ENCODE measurements at regions not wholly inside any gene's neighbourhood (a gene's known extent, or its start where the extent isn't known, plus 50 kb on each side); places are given as distances from the start of the nearest gene placed in this dataset.

DNA sequence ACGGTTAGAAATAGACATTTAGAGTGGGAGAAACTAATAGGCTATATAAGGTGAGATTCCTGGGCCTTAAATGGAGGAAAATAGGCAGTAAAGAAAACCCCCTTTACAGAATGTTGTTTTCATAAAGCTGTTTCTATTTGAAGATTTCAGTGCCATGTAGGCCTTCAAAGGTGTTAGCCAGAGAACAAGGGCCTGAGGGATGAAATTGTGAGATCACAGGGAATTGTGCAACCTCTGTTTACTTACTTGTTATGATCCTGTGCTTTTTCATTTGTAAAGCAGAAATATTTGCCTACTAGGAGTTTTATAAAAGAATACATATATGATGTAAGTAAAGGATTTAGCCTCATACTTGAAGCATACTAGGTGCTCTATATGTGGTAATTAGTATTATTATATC lies 272.9 kb upstream of the ARX start:
- H3K9me3 ChIP-seq = no peaks in the 10 kb centered on the region
- WGBS, 3 donors = 32 to 65% (median 54%) methylated on average over 1 of the region's 1 CpG
- no peaks in the 10 kb centered on the region for H3K27me3 ChIP-seq (ENCODE audit: insufficient read depth in 3 of 3, low read length in 2 of 3)
- H3K27ac ChIP-seq = no peak overlapping the region
- H3K4me3 ChIP-seq = no peak overlapping the region
- intact Hi-C loops (cut with DNase I) = no loop called here
- no peak for DNase-seq
- H3K4me1 ChIP-seq = no peaks in the 10 kb centered on the region
- H3K36me3 ChIP-seq (ENCODE audit: insufficient read depth in 1 of 2, low read depth in 1 of 2) = no peaks in the 10 kb centered on the region
- TF ChIP-seq, protein P1, sequence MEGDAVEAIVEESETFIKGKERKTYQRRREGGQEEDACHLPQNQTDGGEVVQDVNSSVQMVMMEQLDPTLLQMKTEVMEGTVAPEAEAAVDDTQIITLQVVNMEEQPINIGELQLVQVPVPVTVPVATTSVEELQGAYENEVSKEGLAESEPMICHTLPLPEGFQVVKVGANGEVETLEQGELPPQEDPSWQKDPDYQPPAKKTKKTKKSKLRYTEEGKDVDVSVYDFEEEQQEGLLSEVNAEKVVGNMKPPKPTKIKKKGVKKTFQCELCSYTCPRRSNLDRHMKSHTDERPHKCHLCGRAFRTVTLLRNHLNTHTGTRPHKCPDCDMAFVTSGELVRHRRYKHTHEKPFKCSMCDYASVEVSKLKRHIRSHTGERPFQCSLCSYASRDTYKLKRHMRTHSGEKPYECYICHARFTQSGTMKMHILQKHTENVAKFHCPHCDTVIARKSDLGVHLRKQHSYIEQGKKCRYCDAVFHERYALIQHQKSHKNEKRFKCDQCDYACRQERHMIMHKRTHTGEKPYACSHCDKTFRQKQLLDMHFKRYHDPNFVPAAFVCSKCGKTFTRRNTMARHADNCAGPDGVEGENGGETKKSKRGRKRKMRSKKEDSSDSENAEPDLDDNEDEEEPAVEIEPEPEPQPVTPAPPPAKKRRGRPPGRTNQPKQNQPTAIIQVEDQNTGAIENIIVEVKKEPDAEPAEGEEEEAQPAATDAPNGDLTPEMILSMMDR (IDR thresholded peaks at IDR 0.05) = no peak
- no peak for ATAC-seq

DNA sequence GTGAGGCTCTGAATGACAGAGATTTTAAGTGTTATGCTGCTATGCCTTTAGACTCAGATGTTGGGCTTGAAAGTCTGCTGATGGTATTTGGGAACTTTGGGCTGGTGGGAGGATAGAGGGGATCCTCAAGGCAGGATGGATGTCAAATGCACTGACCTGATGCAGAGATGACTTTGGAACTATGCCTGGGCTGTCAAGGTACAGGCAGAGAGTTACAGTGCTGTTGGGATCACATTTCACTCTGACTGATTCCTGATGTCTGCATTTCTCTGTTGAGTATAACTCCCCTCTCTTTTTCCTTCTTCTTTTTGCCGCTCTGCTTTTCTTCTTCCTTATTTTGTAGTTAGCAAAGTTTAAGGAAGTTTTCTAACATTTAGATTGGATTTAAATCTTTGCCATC lies 271.8 kb upstream of the ARX start:
- H3K27me3 ChIP-seq (ENCODE audit: insufficient read depth in 3 of 3, low read length in 2 of 3) = no peaks in the 10 kb centered on the region
- no peak overlapping the region for H3K4me3 ChIP-seq
- H3K9me3 ChIP-seq = no peaks in the 10 kb centered on the region
- no peaks in the 10 kb centered on the region for H3K36me3 ChIP-seq (ENCODE audit: insufficient read depth in 1 of 2, low read depth in 1 of 2)
- intact Hi-C loops (cut with DNase I) = no loop called here
- 57 to 81% (median 60%) methylated on average over 1 of the region's 1 CpG for WGBS, 3 donors
- H3K27ac ChIP-seq = no peak overlapping the region
- H3K4me1 ChIP-seq = no peaks in the 10 kb centered on the region
- no peak for DNase-seq
- ATAC-seq = no peak
- TF ChIP-seq, protein P1 (IDR thresholded peaks at IDR 0.05) = no peak

DNA sequence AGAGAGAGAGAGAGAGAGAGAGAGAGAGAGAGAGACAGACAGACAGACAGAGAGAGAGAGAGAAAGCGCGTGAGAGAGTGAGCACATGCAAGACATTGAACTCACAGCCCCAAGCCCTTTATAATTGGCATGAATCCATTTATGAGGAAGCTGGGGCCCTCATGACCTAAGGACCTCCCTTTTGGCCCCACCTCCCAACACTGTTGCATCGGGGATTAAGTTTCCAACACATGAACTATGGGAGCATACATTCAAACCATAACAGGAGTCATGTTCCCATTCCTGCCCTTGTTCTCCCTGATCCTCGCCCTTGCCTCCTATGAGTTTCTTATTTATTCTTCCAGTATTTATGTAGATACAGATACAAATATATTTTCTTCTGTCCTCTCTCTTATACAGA lies 269.8 kb upstream of the ARX start:
- ATAC-seq (no peak), DNase-seq (no peak)
- Histone ChIP-seq H3K36me3 (ENCODE audit: insufficient read depth in 1 of 2, low read depth in 1 of 2) (no peaks in the 10 kb centered on the region), H3K4me3 (no peak overlapping the region), H3K4me1 (no peaks in the 10 kb centered on the region), H3K27me3 (ENCODE audit: insufficient read depth in 3 of 3, low read length in 2 of 3) (no peaks in the 10 kb centered on the region), H3K9me3 (no peaks in the 10 kb centered on the region), H3K27ac (no peak overlapping the region)
- TF ChIP-seq, protein P1 (IDR thresholded peaks at IDR 0.05) = no peak
- 66 to 76% (median 72%) methylated on average over 2 to 4 of the region's 4 CpGs for WGBS, 3 donors
- intact Hi-C loops (cut with DNase I) = no loop called here

DNA sequence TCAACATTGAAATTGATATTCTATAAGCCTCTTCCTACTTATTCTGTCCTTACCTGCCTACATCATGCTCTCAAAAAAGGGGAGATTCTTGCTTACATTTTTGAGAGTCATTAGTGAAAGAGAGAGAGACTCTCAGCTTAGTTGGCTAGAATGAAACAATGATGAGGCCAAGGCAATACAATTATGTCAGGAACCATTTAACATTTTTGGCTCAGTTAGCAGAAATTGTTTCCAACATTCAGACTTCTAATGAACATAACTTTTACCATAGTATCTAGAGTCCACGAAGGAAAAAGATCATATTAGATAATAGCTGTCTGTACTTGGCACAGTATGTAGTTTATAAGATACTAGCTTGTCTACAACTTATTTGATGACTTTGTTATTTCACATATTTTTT lies 263.7 kb upstream of the ARX start:
- no peak for ATAC-seq
- DNase-seq = no peak
- Histone ChIP-seq H3K9me3 (no peaks in the 10 kb centered on the region), H3K4me1 (no peaks in the 10 kb centered on the region), H3K27me3 (ENCODE audit: insufficient read depth in 3 of 3, low read length in 2 of 3) (no peaks in the 10 kb centered on the region), H3K27ac (no peak overlapping the region), H3K36me3 (ENCODE audit: insufficient read depth in 1 of 2, low read depth in 1 of 2) (no peaks in the 10 kb centered on the region), H3K4me3 (no peak overlapping the region)
- intact Hi-C loops (cut with DNase I) = no loop called here
- TF ChIP-seq, protein P1 (IDR thresholded peaks at IDR 0.05) = no peak
- WGBS, 3 donors = 22 to 42% (median 33%) methylated on average over 1 of the region's 1 CpG

DNA sequence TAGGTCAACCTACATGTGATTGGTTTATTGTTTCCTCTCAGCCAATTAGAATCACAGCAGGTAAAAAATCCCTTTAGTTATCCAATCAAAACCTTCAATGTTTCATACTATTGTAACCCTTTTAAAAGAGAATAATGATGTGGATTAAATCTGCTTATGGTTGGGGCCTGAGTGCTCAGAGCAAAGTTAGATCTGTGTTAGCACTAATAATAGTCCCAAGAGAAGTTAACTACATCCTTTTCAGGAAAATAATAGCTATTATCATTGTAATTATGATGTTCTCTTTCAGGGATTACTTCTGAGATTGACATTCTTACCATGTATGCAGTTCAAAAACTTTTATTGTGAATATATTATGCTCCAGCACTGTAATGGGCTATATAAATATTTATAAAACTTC lies 262.6 kb upstream of the ARX start:
- no peak for DNase-seq
- Histone ChIP-seq H3K4me3 (no peak overlapping the region), H3K9me3 (no peaks in the 10 kb centered on the region), H3K4me1 (no peaks in the 10 kb centered on the region), H3K27me3 (ENCODE audit: insufficient read depth in 3 of 3, low read length in 2 of 3) (no peaks in the 10 kb centered on the region), H3K36me3 (ENCODE audit: insufficient read depth in 1 of 2, low read depth in 1 of 2) (no peaks in the 10 kb centered on the region), H3K27ac (no peak overlapping the region)
- intact Hi-C loops (cut with DNase I) = no loop called here
- TF ChIP-seq, protein P1 (IDR thresholded peaks at IDR 0.05) = no peak
- ATAC-seq = no peak

Measured in psoas muscle (tissue), 7 donors.